NCI-H1105 (cell line): ENCODE measurements at regions not wholly inside any gene's neighbourhood (a gene's known extent, or its start where the extent isn't known, plus 50 kb on each side); places are given as distances from the start of the nearest gene placed in this dataset.
"Not testable (repeated sequence)": the region's sequence is repeated elsewhere in the genome, so short reads cannot be mapped to it uniquely, and the experiment has no call there.

Experiments used
- DNase-seq: peaks from one replicate; lab custom pipeline; 2025; lab: John Stamatoyannopoulos, UW

- not testable (repeated sequence) for DNase-seq
Observed at GRCh38 chr16:29355339-29356059, 51.0 kb downstream of the NPIPB11 start.

GRCh38 chr16:29354449-29354848, 52.1 kb downstream of the NPIPB11 start:
- not testable (repeated sequence) for DNase-seq

DNA sequence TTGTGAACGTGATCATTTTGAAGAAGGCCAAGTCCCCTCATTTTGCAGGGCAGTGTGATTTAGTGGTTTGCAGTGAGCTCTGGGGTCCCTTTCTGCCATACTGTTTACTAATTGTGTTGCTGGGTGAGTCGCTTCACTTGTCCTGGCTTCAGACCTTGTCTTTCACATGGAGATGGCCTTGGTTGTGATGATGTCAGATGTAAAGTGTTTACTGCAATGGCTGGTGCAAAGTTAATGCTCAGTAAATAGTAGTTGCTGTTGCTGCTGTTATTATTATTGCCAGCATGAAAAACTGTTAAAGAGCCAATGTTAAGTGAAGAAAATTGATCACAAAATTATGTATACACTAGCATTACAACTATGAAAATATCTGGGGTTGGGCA, 53.9 kb downstream of the NPIPB11 start:
- not testable (repeated sequence) for DNase-seq

GRCh38 chr16:29351970-29352616, 54.4 kb downstream of the NPIPB11 start:
- not testable (repeated sequence) for DNase-seq

DNA sequence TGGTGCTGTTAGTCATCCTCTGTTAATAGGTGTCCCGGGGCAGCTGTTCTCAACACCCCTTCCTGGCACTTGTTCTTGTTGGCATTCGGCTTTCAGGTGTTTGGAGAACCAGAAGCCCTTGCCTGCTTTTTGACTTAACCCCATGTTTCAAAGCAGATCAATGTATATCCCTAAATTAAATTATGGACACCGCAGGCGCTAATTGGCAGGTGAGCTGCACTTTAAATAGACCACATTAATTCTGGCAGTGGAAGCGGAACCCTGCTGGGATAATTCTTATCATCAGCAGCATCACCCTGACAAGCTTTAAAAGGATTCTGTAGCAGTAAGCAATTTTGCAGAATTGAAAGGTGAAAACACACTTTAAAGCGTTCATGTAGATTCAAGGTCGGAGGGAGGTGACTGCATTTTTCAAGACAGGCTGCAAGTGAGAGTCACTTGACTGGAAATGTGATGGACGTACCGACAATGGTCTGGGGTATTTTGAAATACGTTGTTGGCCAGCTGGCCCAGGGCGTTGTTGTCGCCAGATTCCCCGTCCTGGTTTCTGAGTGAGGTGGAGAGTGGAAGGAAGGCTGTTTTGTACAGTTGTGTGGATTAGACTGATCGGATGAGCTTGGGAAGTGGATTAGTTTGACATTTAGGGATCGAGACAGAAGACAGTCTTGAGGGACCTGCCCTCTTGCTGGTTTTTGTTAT, 55.1 kb downstream of the NPIPB11 start:
- not testable (repeated sequence) for DNase-seq

DNA sequence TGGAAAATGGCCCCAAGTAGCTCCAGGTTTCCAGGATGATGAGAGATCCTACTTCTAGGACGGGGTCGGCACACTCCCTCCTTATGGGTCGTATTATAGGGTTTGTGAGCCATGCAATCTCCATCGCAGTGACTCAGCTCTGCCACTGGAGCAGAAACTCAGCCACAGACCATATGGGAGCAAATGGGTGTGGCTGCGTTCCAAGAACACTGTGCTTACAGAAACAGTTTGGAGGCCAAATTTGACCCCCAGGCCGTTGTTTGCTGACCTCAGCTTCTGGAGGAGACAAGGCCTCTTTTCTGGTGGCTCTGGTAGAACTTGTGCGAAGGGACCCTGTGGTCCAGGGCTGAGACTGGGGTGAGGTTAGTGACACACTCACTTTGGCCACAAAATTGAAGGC, 56.5 kb downstream of the NPIPB11 start:
- not testable (repeated sequence) for DNase-seq

DNA sequence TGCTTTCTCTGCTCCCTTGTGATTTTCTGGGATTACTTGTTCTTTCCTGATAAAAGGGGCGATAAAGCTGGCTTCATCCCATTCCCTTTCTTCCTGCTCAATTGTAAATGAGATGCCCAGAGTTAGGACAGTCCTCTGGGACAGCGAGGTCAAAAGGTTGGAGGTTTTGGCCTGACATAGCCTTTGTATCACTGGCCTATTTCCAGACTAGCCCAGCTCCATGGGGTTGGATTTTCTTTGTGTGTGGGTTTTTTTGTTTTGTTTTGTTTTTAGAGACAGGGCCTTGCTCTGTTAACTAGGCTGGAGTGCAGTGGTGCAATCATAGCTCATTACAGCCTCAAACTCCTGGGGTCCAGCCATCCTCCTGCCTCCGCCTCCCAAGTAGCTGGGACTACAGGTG, 57.8 kb downstream of the NPIPB11 start:
- not testable (repeated sequence) for DNase-seq

- DNase-seq, result not testable (repeated sequence)
Observed at GRCh38 chr16:29348123-29348690, 58.3 kb downstream of the NPIPB11 start.

DNA sequence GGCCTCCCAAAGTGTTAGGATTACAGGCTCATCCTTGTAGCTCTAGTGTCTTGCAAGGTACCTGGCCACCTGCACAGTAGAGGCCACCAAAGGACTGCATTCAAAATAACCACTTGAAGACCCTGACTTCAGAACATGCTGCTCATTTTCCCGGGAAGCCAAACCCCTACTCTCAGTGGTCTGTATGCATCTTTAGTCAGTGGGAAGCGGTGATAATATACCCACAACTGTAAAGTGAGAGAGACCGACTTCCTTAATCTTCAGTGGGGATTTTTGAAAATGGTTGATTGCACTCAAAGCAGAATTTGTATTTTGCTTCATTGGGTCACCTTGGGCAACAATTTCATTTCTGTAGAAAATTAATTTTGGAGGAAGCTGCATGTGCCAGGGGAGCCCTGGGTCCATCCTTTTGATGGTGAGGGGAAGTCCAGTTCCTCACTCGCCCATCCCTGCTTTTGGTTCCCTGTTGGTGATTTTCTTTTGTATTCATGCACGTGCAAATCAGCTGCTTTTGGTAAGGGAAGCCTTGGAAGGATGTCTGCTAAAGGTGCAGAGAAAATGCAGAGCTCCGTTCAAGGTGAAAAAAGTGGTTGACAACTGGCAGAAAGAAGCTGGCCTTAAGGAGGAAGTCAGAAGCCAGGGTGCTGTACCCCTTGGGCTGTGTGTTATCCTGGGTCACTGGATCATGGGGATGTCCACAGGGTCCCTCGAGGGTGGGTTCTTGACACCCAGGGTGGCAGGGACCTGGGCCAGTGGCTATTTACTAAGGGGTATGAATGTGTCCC, 59.5 kb downstream of the NPIPB11 start:
- not testable (repeated sequence) for DNase-seq

- not testable (repeated sequence) for DNase-seq
Observed at GRCh38 chr16:29346203-29346602, 60.3 kb downstream of the NPIPB11 start.

DNA sequence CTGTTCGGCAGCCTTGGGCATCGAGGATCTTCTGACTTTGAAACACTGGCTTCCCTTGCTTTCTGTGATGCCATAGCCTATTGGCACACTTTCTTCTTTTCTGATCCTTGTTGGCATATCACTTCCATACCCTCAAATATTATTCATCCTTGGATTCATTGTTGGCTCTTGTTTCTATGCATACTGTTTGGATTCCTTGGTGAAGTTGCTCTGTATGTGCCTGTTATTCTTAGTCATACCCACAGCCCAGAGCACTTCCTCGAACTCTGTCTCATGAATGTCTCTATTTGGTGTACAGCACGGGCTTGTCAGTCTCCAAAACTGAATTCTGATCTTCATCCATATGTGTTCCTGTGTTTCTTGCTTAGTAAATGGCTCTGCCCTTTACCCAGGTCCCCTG, 63.6 kb downstream of the NPIPB11 start:
- not testable (repeated sequence) for DNase-seq

- DNase-seq, result not testable (repeated sequence)
Observed at GRCh38 chr16:29340779-29341438, 65.6 kb downstream of the NPIPB11 start.

GRCh38 chr16:29340235-29340634, 66.3 kb downstream of the NPIPB11 start:
- not testable (repeated sequence) for DNase-seq

- not testable (repeated sequence) for DNase-seq
Observed at GRCh38 chr16:29338821-29339700, 67.5 kb downstream of the NPIPB11 start.

GRCh38 chr16:29337385-29337901, 69.1 kb downstream of the NPIPB11 start:
- not testable (repeated sequence) for DNase-seq

DNA sequence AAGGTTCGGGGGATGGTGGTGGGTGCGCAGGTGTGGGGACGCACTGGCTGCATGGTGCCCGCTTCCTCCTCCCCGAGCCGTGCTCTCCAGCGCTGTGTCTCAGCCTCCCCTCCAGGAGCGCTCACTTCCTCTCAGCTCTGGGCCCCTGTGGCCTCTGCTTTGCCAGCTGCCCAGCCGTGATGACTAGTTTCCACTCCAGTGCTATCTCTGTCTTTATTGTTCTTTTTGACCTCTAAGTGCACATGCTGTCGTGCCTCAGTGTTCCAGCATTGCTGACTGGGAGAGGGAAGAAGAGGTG, 71.0 kb downstream of the NPIPB11 start:
- not testable (repeated sequence) for DNase-seq

DNA sequence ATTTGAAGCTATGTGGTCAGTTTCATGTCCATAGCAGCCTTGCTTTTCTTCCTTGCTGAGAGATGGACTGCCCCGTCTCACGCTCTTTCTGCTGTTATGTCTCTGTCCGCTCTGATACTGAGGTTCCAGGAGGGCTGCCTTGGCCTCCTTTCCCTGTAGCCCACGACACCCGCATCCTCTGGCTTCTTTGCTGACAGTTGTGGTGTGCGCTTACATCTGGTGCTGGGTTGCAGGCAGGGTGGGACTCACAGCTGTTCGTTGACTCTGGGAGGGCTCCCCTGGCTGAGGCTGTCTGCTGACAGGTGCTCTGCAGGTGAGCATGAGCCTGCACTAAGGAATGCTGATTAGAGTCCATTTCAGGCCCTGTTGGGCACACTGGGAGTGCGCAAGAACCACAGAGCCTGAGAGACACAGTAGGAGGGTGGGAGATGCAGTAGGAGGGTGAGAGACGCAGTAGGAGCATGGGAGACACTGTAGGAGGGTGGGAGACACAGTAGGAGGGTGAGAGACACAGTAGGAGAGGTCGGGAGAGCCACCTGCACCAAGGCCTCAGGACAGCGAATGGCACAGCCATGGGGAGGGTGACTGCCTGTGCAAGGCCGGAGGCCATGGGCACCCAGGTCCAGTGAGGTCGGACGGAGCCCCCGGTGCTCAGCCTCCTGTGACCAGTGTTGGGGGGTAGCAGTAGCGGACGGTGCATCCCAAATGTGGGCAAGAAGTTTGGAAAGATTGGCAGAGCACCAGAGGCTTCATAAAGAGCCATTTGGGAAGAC, 71.5 kb downstream of the NPIPB11 start:
- DNase-seq, result not testable (repeated sequence)

DNA sequence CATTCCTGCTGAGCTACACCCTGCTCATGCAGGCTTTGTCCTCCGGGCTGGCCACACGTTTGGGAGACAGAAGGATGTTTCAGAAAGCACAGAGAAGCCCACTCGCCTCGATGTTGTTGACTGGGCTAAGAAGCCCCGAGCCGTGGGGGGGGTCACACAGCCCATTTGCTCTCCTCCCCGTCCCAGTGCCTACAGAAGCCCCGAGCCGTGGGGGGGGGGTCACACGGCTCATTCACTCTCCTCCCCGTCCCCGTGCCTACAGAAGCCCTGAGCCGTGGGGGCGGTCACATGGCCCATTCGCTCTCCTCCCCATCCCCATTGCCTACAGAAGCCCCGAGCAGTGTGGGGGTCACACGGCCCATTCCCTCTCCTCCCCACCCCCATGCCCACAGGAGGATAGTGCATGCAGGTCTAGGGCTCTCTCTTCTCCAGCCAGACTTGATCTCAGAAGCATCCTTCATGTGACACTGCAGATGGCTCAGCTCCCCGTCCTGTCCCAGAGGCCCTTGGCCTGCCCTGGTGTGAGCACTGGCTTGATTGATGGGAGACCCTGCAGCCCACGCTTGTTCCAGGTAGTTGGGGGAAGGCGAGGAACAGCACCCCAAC, 72.9 kb downstream of the NPIPB11 start:
- DNase-seq, result not testable (repeated sequence)

- DNase-seq, result not testable (repeated sequence)
Observed at GRCh38 chr16:29330623-29331022, 75.9 kb downstream of the NPIPB11 start.
